K562 (cell line): ENCODE measurements at regions not wholly inside any gene's neighbourhood (a gene's known extent, or its start where the extent isn't known, plus 50 kb on each side); places are given as distances from the start of the nearest gene placed in this dataset.

Source experiments
- ATAC-seq: fragments of 200-7000 bp; cut with Tn5 transposase; 3 replicates; pipeline ENCODE4 v1.9.1; 2020; ENCODE audit warnings: moderate library complexity
- BruUV-seq: library from RNA; stranded (reverse); fragments of 400-500 nt; replicated peaks from 2 replicates; lab custom pipeline; 2021; lab: Mats Ljungman, UMichigan
- CTCF ChIA-PET: fragments of 300-600 bp; formaldehyde crosslinking; extraction: SDS; loops from one replicate; lab custom pipeline; 2021; ENCODE audit warnings: low intra/inter-chr PET ratio; lab: Yijun Ruan, JAX
- POLR2A ChIA-PET: fragments of 300-600, 350-650 bp; sonication (Branson Sonifier 250); formaldehyde crosslinking; extraction: SDS; loops from one replicate; lab custom pipeline; 2021; ENCODE audit warnings: antibody characterized with exemption, inconsistent platforms; lab: Yijun Ruan, JAX
- DNase-seq, 4 experiments: peaks; one replicate each; pipeline versions ENCODE4 v3.0.0 to v3.0.0-alpha.2; 2011 to 2018; ENCODE audit warnings: low spot score in 3 of 4, mixed read lengths in 3 of 4; ENCODE audit errors: extremely low read depth in 1 of 4
- FAIRE-seq: peaks from 2 replicates; lab custom pipeline; 2011; peaks lifted over from hg19 to GRCh38; lab: Jason Lieb, UNC
- H2AFZ ChIP-seq: 2 replicates; pipeline ENCODE4 v1.6.0; 2011; ENCODE audit warnings: low read depth, low read length, control low read depth, inconsistent platforms
- H3K27ac ChIP-seq: fragments of 200-600 bp; 3 replicates; pipeline ENCODE4 v1.8.0; 2011; ENCODE audit warnings: low read depth, mild to moderate bottlenecking, control low read depth, inconsistent platforms, low read length, moderate library complexity, mixed read lengths; ENCODE audit errors: extremely low read depth
- H3K27me3 ChIP-seq, 2 experiments: fragments of 300-600 bp in 1 of 2; 2 replicates in 1 of 2; 3 replicates in 1 of 2; pipeline versions ENCODE4 v1.6.0 to v1.8.0; 2011; ENCODE audit warnings: inconsistent platforms in 2 of 2, low read length in 2 of 2, mild to moderate bottlenecking in 1 of 2, mixed read lengths in 1 of 2, moderate library complexity in 1 of 2; ENCODE audit not compliant: control insufficient read depth in 2 of 2, insufficient read depth in 2 of 2
- H3K36me3 ChIP-seq: fragments of 300-600 bp; 3 replicates; pipeline ENCODE4 v1.8.0; 2011; ENCODE audit warnings: mild to moderate bottlenecking, low read length, inconsistent platforms; ENCODE audit not compliant: control insufficient read depth, insufficient read depth
- H3K4me1 ChIP-seq, 2 experiments: fragments of 200-600 bp in 1 of 2; replicated peaks in 1 of 2; 2 replicates in 1 of 2; 3 replicates in 1 of 2; pipeline versions ENCODE4 v1.5.1 to v1.8.0; 2011; ENCODE audit warnings: inconsistent platforms in 2 of 2, low read length in 2 of 2, mild to moderate bottlenecking in 1 of 2, mixed read lengths in 1 of 2, moderate library complexity in 1 of 2; ENCODE audit not compliant: control insufficient read depth in 2 of 2, insufficient read depth in 2 of 2
- H3K4me2 ChIP-seq: 2 replicates; pipeline ENCODE4 v1.6.1; 2011; ENCODE audit warnings: low read length, control low read depth, inconsistent platforms, mixed read lengths; ENCODE audit not compliant: insufficient read depth
- H3K4me3 ChIP-seq: fragments of 200-600 bp; sonication (generic), shearing (Covaris generic); 2 replicates; pipeline ENCODE4 v1.5.1; 2016; ENCODE audit warnings: control low read depth, inconsistent platforms
- H3K79me2 ChIP-seq: fragments of 200-600 bp; 3 replicates; pipeline ENCODE4 v1.8.0; 2011; ENCODE audit warnings: low read length, inconsistent platforms; ENCODE audit not compliant: control insufficient read depth, insufficient read depth
- H3K9ac ChIP-seq, 2 experiments: 2 replicates each; pipeline versions ENCODE4 v1.6.0 to v1.6.1; 2011; ENCODE audit warnings: low read depth in 2 of 2, low read length in 2 of 2, control low read depth in 1 of 2, inconsistent platforms in 1 of 2, mild to moderate bottlenecking in 1 of 2, mixed read lengths in 1 of 2; ENCODE audit not compliant: insufficient read depth in 1 of 2
- H3K9me1 ChIP-seq: one replicate; pipeline ENCODE4 v1.6.0; 2011; ENCODE audit warnings: inconsistent platforms, mild to moderate bottlenecking, low read length, moderate library complexity; ENCODE audit not compliant: control insufficient read depth, insufficient read depth
- H3K9me3 ChIP-seq: replicated peaks from 2 replicates; pipeline ENCODE4 v1.5.1; 2011; ENCODE audit warnings: low read depth, low read length, inconsistent platforms; ENCODE audit not compliant: control insufficient read depth, insufficient read depth
- H4K20me1 ChIP-seq: replicated peaks from 2 replicates; pipeline ENCODE4 v1.6.1; 2011; ENCODE audit warnings: low read length, inconsistent platforms, mixed read lengths; ENCODE audit not compliant: control insufficient read depth, insufficient read depth
- ADNP ChIP-seq: fragments of 200-800 bp; sonication (Bioruptor generic); IDR thresholded peaks from 2 replicates; pipeline ENCODE4 v1.6.1; 2016; ENCODE audit warnings: missing genetic modification characterization, missing compliant biosample characterization
- CC2D1A ChIP-seq: fragments of 450-650 bp; IDR thresholded peaks from 2 replicates; pipeline ENCODE4 v1.6.1; 2017; ENCODE audit warnings: mild to moderate bottlenecking
- CHD1 ChIP-seq: fragments of 200-600 bp; sonication (generic); IDR thresholded peaks from one replicate; pipeline ENCODE4 v1.6.1; 2012; ENCODE audit warnings: mild to moderate bottlenecking, moderate library complexity, low read length, inconsistent platforms
- CHD2 ChIP-seq: IDR thresholded peaks from 2 replicates; pipeline ENCODE4 v1.6.1; 2011; ENCODE audit warnings: low read depth, low read length
- ELF4 ChIP-seq: fragments of 450-650 bp; formaldehyde crosslinking; IDR thresholded peaks from 2 replicates; pipeline ENCODE4 v1.4.0; 2022; ENCODE audit warnings: missing genetic modification characterization
- ELK3 ChIP-seq: fragments of 450-650 bp; formaldehyde crosslinking; IDR thresholded peaks from 2 replicates; pipeline ENCODE4 v1.4.0; 2020; ENCODE audit warnings: mild to moderate bottlenecking
- MBD2 ChIP-seq: sonication (generic); IDR thresholded peaks from 2 replicates; pipeline ENCODE4 v1.6.1; 2016; ENCODE audit warnings: low read depth, borderline replicate concordance
- MITF ChIP-seq: IDR thresholded peaks from 2 replicates; pipeline ENCODE4 v1.6.1; 2014; ENCODE audit warnings: antibody characterized with exemption
- SMAD1 ChIP-seq: fragments of 150-350 bp; IDR thresholded peaks from 2 replicates; pipeline ENCODE4 v1.6.1; 2014; ENCODE audit warnings: low read length, low read depth; ENCODE audit not compliant: partially characterized antibody
- SMARCC2 ChIP-seq: fragments of 450-650 bp; IDR thresholded peaks from 2 replicates; pipeline ENCODE4 v1.6.1; 2017; ENCODE audit warnings: antibody characterized with exemption, moderate library complexity, mild to moderate bottlenecking, low read depth
- ZNF408 ChIP-seq: fragments of 250-450 bp; sonication (Bioruptor Pico); IDR thresholded peaks from 2 replicates; pipeline ENCODE4 v1.4.0; 2020; ENCODE audit warnings: low read depth, mild to moderate bottlenecking, moderate library complexity
- ZNF778 ChIP-seq: fragments of 450-650 bp; formaldehyde crosslinking; IDR thresholded peaks from 2 replicates; pipeline ENCODE4 v1.4.0; 2020; ENCODE audit warnings: mild to moderate bottlenecking, moderate library complexity
- whole genome bisulfite sequencing: fragments of 100-300 bp; shearing (Covaris generic); methylation state at CpG from one replicate; pipeline ENCODE4 v1.1.6; 2016; ENCODE audit warnings: low coverage, mixed read lengths; ENCODE audit not compliant: insufficient coverage; ENCODE audit errors: missing lambda C conversion rate; 5-methylcytosine and 5-hydroxymethylcytosine counted together
- in situ Hi-C: fragments of 300-500 bp; cut with MboI; formaldehyde crosslinking; loops from 4 replicates; pipeline ENCODE4 v1.15.0; 2018; ENCODE audit warnings: inconsistent platforms, mixed read lengths
- intact Hi-C: fragments of 100-400 bp; cut with micrococcal nuclease; formaldehyde crosslinking; loops from 2 replicates; pipeline ENCODE4 v1.14.2; 2022
- TF ChIP-seq, protein P1 (sequence below): fragments of 250-450 bp; sonication (Bioruptor Pico); IDR thresholded peaks from 2 replicates; pipeline ENCODE4 v1.4.0; 2020
- TF ChIP-seq, protein P2 (sequence below): fragments of 250-450 bp; sonication (Bioruptor Pico); IDR thresholded peaks from 2 replicates; pipeline ENCODE4 v1.9.0; 2021; ENCODE audit warnings: mild to moderate bottlenecking

- TF ChIP-seq ELF4 (CRISPR knock-in tag) (no peak), CC2D1A (no peak)
These were observed 378.7 kb upstream of the AZI2 start (continued) for GRCh38 chr3:28727307-28727706.

- 4% methylated on average over 2 of the region's 2 CpGs for WGBS
- POLR2A ChIA-PET, result no interaction called here
These were observed 389.8 kb upstream of the AZI2 start for GRCh38 chr3:28738425-28738824.

More at GRCh38 chr3:28738425-28738824, 389.8 kb upstream of the AZI2 start:
- no peaks in the 10 kb centered on the region for H3K79me2 ChIP-seq
- no peak overlapping the region for H2AFZ ChIP-seq
- no peaks in the 10 kb centered on the region for H3K27me3 ChIP-seq
- ATAC-seq, result no peak
- no peaks in the 10 kb centered on the region for H3K36me3 ChIP-seq
- no peaks in the 10 kb centered on the region for H3K4me1 ChIP-seq
- no peak overlapping the region for H3K27ac ChIP-seq
- DNase-seq, result no peak
- in situ Hi-C loops (no loop called here), intact Hi-C loops (no loop called here)
- no peak overlapping the region for H3K9ac ChIP-seq
- no peak overlapping the region for H3K4me3 ChIP-seq
- no peaks in the 10 kb centered on the region for H4K20me1 ChIP-seq
- BruUV-seq, result no TSS peak
- no peaks in the 10 kb centered on the region for H3K9me3 ChIP-seq
- CTCF ChIA-PET, result no interaction called here
- no peak for TF ChIP-seq ZNF408 (CRISPR knock-in tag)
- TF ChIP-seq ADNP, result no peak
- no peak for TF ChIP-seq CHD1
- TF ChIP-seq, protein P1, sequence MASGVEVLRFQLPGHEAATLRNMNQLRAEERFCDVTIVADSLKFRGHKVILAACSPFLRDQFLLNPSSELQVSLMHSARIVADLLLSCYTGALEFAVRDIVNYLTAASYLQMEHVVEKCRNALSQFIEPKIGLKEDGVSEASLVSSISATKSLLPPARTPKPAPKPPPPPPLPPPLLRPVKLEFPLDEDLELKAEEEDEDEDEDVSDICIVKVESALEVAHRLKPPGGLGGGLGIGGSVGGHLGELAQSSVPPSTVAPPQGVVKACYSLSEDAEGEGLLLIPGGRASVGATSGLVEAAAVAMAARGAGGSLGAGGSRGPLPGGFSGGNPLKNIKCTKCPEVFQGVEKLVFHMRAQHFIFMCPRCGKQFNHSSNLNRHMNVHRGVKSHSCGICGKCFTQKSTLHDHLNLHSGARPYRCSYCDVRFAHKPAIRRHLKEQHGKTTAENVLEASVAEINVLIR (CRISPR knock-in tag), result no peak
- no peak for TF ChIP-seq CHD2
- no peak for TF ChIP-seq SMARCC2
- TF ChIP-seq MITF, result no peak
- TF ChIP-seq, protein P2, sequence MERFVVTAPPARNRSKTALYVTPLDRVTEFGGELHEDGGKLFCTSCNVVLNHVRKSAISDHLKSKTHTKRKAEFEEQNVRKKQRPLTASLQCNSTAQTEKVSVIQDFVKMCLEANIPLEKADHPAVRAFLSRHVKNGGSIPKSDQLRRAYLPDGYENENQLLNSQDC (CRISPR knock-in tag), result no peak
- TF ChIP-seq SMAD1, result no peak
- no peak for TF ChIP-seq ELK3 (CRISPR knock-in tag)
- TF ChIP-seq ZNF778 (CRISPR knock-in tag), result no peak
- TF ChIP-seq MBD2, result no peak
- no peak overlapping the region for H3K4me2 ChIP-seq
- FAIRE-seq, result no peak
- H3K9me1 ChIP-seq, result no peaks in the 10 kb centered on the region
